Gastroesophageal sphincter (tissue), 4 donors: ENCODE measurements at regions not wholly inside any gene's neighbourhood (a gene's known extent, or its start where the extent isn't known, plus 50 kb on each side); places are given as distances from the start of the nearest gene placed in this dataset.

Source experiments
- ATAC-seq: fragments of 150-250 bp; one replicate; pipeline ENCODE4 v1.9.1; 2016; ENCODE audit warnings: mild to moderate bottlenecking, moderate library complexity
- H3K27ac ChIP-seq, 4 donors: fragments of 200-600 bp; sonication (generic) in 3 of 4; 1 replicate in 3 of 4; 2 replicates in 1 of 4; pipeline ENCODE4 v1.5.1; 2016 to 2019
- H3K27me3 ChIP-seq: fragments of 200-600 bp; sonication (generic); one replicate; pipeline ENCODE4 v1.5.1; 2019
- H3K36me3 ChIP-seq, 2 donors: fragments of 200-600 bp; sonication (generic); one replicate each; pipeline ENCODE4 v1.5.1; 2019; ENCODE audit warnings: control low read depth in 1 of 2
- H3K4me1 ChIP-seq, 3 donors: fragments of 200-600 bp; sonication (generic); 1 replicate in 2 of 3; 2 replicates in 1 of 3; pipeline ENCODE4 v1.5.1; 2016 to 2019; ENCODE audit warnings: control low read depth in 2 of 3
- H3K4me3 ChIP-seq, 2 donors: fragments of 200-600 bp; sonication (generic); one replicate each; pipeline ENCODE4 v1.5.1; 2019; ENCODE audit warnings: mild to moderate bottlenecking in 1 of 2, moderate library complexity in 1 of 2
- H3K9me3 ChIP-seq, 3 donors: fragments of 200-600 bp; sonication (generic); one replicate each; pipeline ENCODE4 v1.5.1; 2017 to 2019; ENCODE audit warnings: control low read depth in 2 of 3
- CTCF ChIP-seq, 4 experiments: fragments of 200-600 bp in 2 of 4; fragments of 450-650 bp in 2 of 4; sonication (generic) in 1 of 4; IDR thresholded peaks; one replicate each; pipeline ENCODE4 v1.5.1; 2017 to 2019; ENCODE audit warnings: antibody characterized with exemption in 4 of 4, mild to moderate bottlenecking in 2 of 4, moderate library complexity in 2 of 4
- EP300 ChIP-seq: sonication (generic); formaldehyde crosslinking; IDR thresholded peaks from one replicate; pipeline ENCODE4 v1.6.1; 2017; ENCODE audit warnings: antibody characterized with exemption, mild to moderate bottlenecking
- POLR2A ChIP-seq, 2 donors: fragments of 450-650 bp; IDR thresholded peaks; one replicate each; pipeline ENCODE4 v1.6.1; 2017; ENCODE audit warnings: antibody characterized with exemption in 2 of 2, mild to moderate bottlenecking in 2 of 2, moderate library complexity in 1 of 2
- POLR2AphosphoS5 ChIP-seq: sonication (generic); formaldehyde crosslinking; IDR thresholded peaks from one replicate; pipeline ENCODE4 v1.6.1; 2017; ENCODE audit warnings: antibody characterized with exemption
- WGBS, 2 donors: methylation state at CpG; one replicate each; pipeline ENCODE4 v1.1.5; 2018; ENCODE audit warnings: low coverage in 1 of 2; 5-methylcytosine and 5-hydroxymethylcytosine counted together

GRCh38 chr5:125181955-125182354 lies 435.5 kb upstream of the ZNF608 start:
- no peak overlapping the region for H3K27ac ChIP-seq
- 82% methylated on average over 1 of the region's 1 CpG; no CpG with 5 or more reads in 1 of the 2 donors for WGBS, 2 donors
- H3K27me3 ChIP-seq = no peaks in the 10 kb centered on the region
- no peak overlapping the region for H3K4me3 ChIP-seq
- no peak for TF ChIP-seq CTCF (IDR thresholded peaks at IDR 0.05)
- TF ChIP-seq POLR2AphosphoS5 = no peak
- no peak for TF ChIP-seq POLR2A (IDR thresholded peaks at IDR 0.05)
- no peak for TF ChIP-seq EP300
- H3K9me3 ChIP-seq = no peaks in the 10 kb centered on the region
- H3K36me3 ChIP-seq = no peaks in the 10 kb centered on the region
- H3K4me1 ChIP-seq = no peaks in the 10 kb centered on the region
- ATAC-seq = no peak

DNA sequence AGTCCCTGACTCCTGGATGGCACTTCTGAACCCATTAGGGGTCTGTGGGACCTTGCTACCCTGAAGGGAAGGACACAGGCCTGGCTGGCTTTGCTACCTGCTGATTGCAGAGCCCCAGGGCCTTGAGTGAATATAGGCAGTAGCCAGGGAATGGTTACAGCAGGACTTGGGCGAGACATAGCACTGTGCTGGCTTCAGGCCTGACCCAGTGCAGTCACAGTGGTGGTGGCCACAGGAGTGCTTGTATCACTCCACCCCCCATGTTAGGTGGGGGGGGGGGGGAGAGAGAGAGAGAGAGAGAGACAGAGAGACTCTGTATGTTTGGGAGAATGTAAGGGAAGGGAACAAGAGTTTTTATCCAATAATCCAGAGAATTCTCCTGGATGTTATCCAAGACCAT lies 439.3 kb upstream of the ZNF608 start:
- no peaks in the 10 kb centered on the region for H3K27me3 ChIP-seq
- no peaks in the 10 kb centered on the region for H3K9me3 ChIP-seq
- no peak overlapping the region for H3K4me3 ChIP-seq
- TF ChIP-seq EP300 = no peak
- no peak for TF ChIP-seq POLR2A (IDR thresholded peaks at IDR 0.05)
- no peak for TF ChIP-seq POLR2AphosphoS5
- TF ChIP-seq CTCF (IDR thresholded peaks at IDR 0.05) = no peak
- H3K27ac ChIP-seq = no peak overlapping the region
- no CpG with 5 or more reads among the region's 1 CpG for WGBS, 2 donors
- H3K36me3 ChIP-seq = no peaks in the 10 kb centered on the region
- H3K4me1 ChIP-seq = no peaks in the 10 kb centered on the region
- no peak for ATAC-seq

GRCh38 chr5:125186911-125187375 lies 440.5 kb upstream of the ZNF608 start:
- TF ChIP-seq POLR2A (IDR thresholded peaks at IDR 0.05) (no peak), POLR2AphosphoS5 (no peak), EP300 (no peak)
- Histone ChIP-seq H3K27me3 (no peaks in the 10 kb centered on the region), H3K9me3 (no peaks in the 10 kb centered on the region), H3K4me3 (no peak overlapping the region), H3K36me3 (no peaks in the 10 kb centered on the region), H3K4me1 (no peaks in the 10 kb centered on the region), H3K27ac (no peak overlapping the region)
- no peak for ATAC-seq
- 21 to 24% methylated on average over 3 to 4 of the region's 4 CpGs for WGBS, 2 donors

- no peaks in the 10 kb centered on the region for H3K36me3 ChIP-seq
- ATAC-seq = no peak
- no peak overlapping the region for H3K27ac ChIP-seq
- no peak overlapping the region for H3K4me3 ChIP-seq
- H3K9me3 ChIP-seq = no peaks in the 10 kb centered on the region
- H3K27me3 ChIP-seq = no peaks in the 10 kb centered on the region
- TF ChIP-seq POLR2A (IDR thresholded peaks at IDR 0.05) = no peak
- no peaks in the 10 kb centered on the region for H3K4me1 ChIP-seq
- WGBS, 2 donors = 67 to 70% methylated on average over 1 of the region's 1 CpG
Observed at GRCh38 chr5:125189531-125189941, 443.1 kb upstream of the ZNF608 start.

- no peak for ATAC-seq
- Histone ChIP-seq H3K4me3 (no peak overlapping the region), H3K4me1 (no peaks in the 10 kb centered on the region), H3K27ac (no peak overlapping the region), H3K9me3 (no peaks in the 10 kb centered on the region), H3K36me3 (no peaks in the 10 kb centered on the region), H3K27me3 (no peaks in the 10 kb centered on the region)
- 72 to 73% methylated on average over 8 to 9 of the region's 9 CpGs for WGBS, 2 donors
- TF ChIP-seq POLR2A (IDR thresholded peaks at IDR 0.05) (no peak), POLR2AphosphoS5 (no peak), EP300 (no peak)
Observed at GRCh38 chr5:125190232-125191087, 444.0 kb upstream of the ZNF608 start.

- WGBS, 2 donors = 73 to 100% methylated on average over 4 to 5 of the region's 6 CpGs
- no peaks in the 10 kb centered on the region for H3K27me3 ChIP-seq
- no peaks in the 10 kb centered on the region for H3K36me3 ChIP-seq
- H3K4me1 ChIP-seq = peaks cover 3 to 36% (median 4%) of the 10 kb centered on the region in 3 donors
- no peaks in the 10 kb centered on the region for H3K9me3 ChIP-seq
- no peak overlapping the region for H3K27ac ChIP-seq
- ATAC-seq = no peak
- H3K4me3 ChIP-seq = no peak overlapping the region
- TF ChIP-seq POLR2A (IDR thresholded peaks at IDR 0.05) (no peak), EP300 (no peak), POLR2AphosphoS5 (no peak), CTCF (IDR thresholded peaks at IDR 0.05) (no peak)
Observed at GRCh38 chr5:125194883-125195282, 448.4 kb upstream of the ZNF608 start.
